K562 (cell line): ENCODE measurements at regions not wholly inside any gene's neighbourhood (a gene's known extent, or its start where the extent isn't known, plus 50 kb on each side); places are given as distances from the start of the nearest gene placed in this dataset.

Experiments used
- ATAC-seq: fragments of 200-7000 bp; cut with Tn5 transposase; 3 replicates; pipeline ENCODE4 v1.9.1; 2020; ENCODE audit warnings: moderate library complexity
- BruUV-seq: library from RNA; stranded (reverse); fragments of 400-500 nt; replicated peaks from 2 replicates; lab custom pipeline; 2021; lab: Mats Ljungman, UMichigan
- CTCF ChIA-PET: fragments of 300-600 bp; formaldehyde crosslinking; extraction: SDS; loops from one replicate; lab custom pipeline; 2021; ENCODE audit warnings: low intra/inter-chr PET ratio; lab: Yijun Ruan, JAX
- POLR2A ChIA-PET: fragments of 300-600, 350-650 bp; sonication (Branson Sonifier 250); formaldehyde crosslinking; extraction: SDS; loops from one replicate; lab custom pipeline; 2021; ENCODE audit warnings: antibody characterized with exemption, inconsistent platforms; lab: Yijun Ruan, JAX
- DNase-seq, 4 experiments: peaks; one replicate each; pipeline versions ENCODE4 v3.0.0 to v3.0.0-alpha.2; 2011 to 2018; ENCODE audit warnings: low spot score in 3 of 4, mixed read lengths in 3 of 4; ENCODE audit errors: extremely low read depth in 1 of 4
- FAIRE-seq: peaks from 2 replicates; lab custom pipeline; 2011; peaks lifted over from hg19 to GRCh38; lab: Jason Lieb, UNC
- H2AFZ ChIP-seq: 2 replicates; pipeline ENCODE4 v1.6.0; 2011; ENCODE audit warnings: low read depth, low read length, control low read depth, inconsistent platforms
- H3K27ac ChIP-seq: fragments of 200-600 bp; 3 replicates; pipeline ENCODE4 v1.8.0; 2011; ENCODE audit warnings: low read depth, mild to moderate bottlenecking, control low read depth, inconsistent platforms, low read length, moderate library complexity, mixed read lengths; ENCODE audit errors: extremely low read depth
- H3K27me3 ChIP-seq, 2 experiments: fragments of 300-600 bp in 1 of 2; 2 replicates in 1 of 2; 3 replicates in 1 of 2; pipeline versions ENCODE4 v1.6.0 to v1.8.0; 2011; ENCODE audit warnings: inconsistent platforms in 2 of 2, low read length in 2 of 2, mild to moderate bottlenecking in 1 of 2, mixed read lengths in 1 of 2, moderate library complexity in 1 of 2; ENCODE audit not compliant: control insufficient read depth in 2 of 2, insufficient read depth in 2 of 2
- H3K36me3 ChIP-seq: fragments of 300-600 bp; 3 replicates; pipeline ENCODE4 v1.8.0; 2011; ENCODE audit warnings: mild to moderate bottlenecking, low read length, inconsistent platforms; ENCODE audit not compliant: control insufficient read depth, insufficient read depth
- H3K4me1 ChIP-seq, 2 experiments: fragments of 200-600 bp in 1 of 2; replicated peaks in 1 of 2; 2 replicates in 1 of 2; 3 replicates in 1 of 2; pipeline versions ENCODE4 v1.5.1 to v1.8.0; 2011; ENCODE audit warnings: inconsistent platforms in 2 of 2, low read length in 2 of 2, mild to moderate bottlenecking in 1 of 2, mixed read lengths in 1 of 2, moderate library complexity in 1 of 2; ENCODE audit not compliant: control insufficient read depth in 2 of 2, insufficient read depth in 2 of 2
- H3K4me2 ChIP-seq: 2 replicates; pipeline ENCODE4 v1.6.1; 2011; ENCODE audit warnings: low read length, control low read depth, inconsistent platforms, mixed read lengths; ENCODE audit not compliant: insufficient read depth
- H3K4me3 ChIP-seq: fragments of 200-600 bp; sonication (generic), shearing (Covaris generic); 2 replicates; pipeline ENCODE4 v1.5.1; 2016; ENCODE audit warnings: control low read depth, inconsistent platforms
- H3K79me2 ChIP-seq: fragments of 200-600 bp; 3 replicates; pipeline ENCODE4 v1.8.0; 2011; ENCODE audit warnings: low read length, inconsistent platforms; ENCODE audit not compliant: control insufficient read depth, insufficient read depth
- H3K9ac ChIP-seq, 2 experiments: 2 replicates each; pipeline versions ENCODE4 v1.6.0 to v1.6.1; 2011; ENCODE audit warnings: low read depth in 2 of 2, low read length in 2 of 2, control low read depth in 1 of 2, inconsistent platforms in 1 of 2, mild to moderate bottlenecking in 1 of 2, mixed read lengths in 1 of 2; ENCODE audit not compliant: insufficient read depth in 1 of 2
- H3K9me1 ChIP-seq: one replicate; pipeline ENCODE4 v1.6.0; 2011; ENCODE audit warnings: inconsistent platforms, mild to moderate bottlenecking, low read length, moderate library complexity; ENCODE audit not compliant: control insufficient read depth, insufficient read depth
- H3K9me3 ChIP-seq: replicated peaks from 2 replicates; pipeline ENCODE4 v1.5.1; 2011; ENCODE audit warnings: low read depth, low read length, inconsistent platforms; ENCODE audit not compliant: control insufficient read depth, insufficient read depth
- H4K20me1 ChIP-seq: replicated peaks from 2 replicates; pipeline ENCODE4 v1.6.1; 2011; ENCODE audit warnings: low read length, inconsistent platforms, mixed read lengths; ENCODE audit not compliant: control insufficient read depth, insufficient read depth
- BMI1 ChIP-seq: fragments of 150-350 bp; IDR thresholded peaks from 2 replicates; pipeline ENCODE4 v1.6.1; 2014; ENCODE audit warnings: low read length
- BRD9 ChIP-seq: fragments of 450-650 bp; IDR thresholded peaks from 2 replicates; pipeline ENCODE4 v1.6.1; 2018; ENCODE audit warnings: low read depth; ENCODE audit not compliant: partially characterized antibody
- FOXK2 ChIP-seq, 2 experiments: fragments of 450-650 bp; IDR thresholded peaks in 1 of 2; conservative IDR thresholded peaks in 1 of 2; 2 replicates each; pipeline ENCODE4 v1.6.1; 2016; ENCODE audit warnings: low read depth in 2 of 2, mild to moderate bottlenecking in 1 of 2
- HNRNPUL1 ChIP-seq: fragments of 200-400 bp; formaldehyde crosslinking; IDR thresholded peaks from 2 replicates; pipeline ENCODE4 v1.6.1; 2017; ENCODE audit warnings: low read length
- KHSRP ChIP-seq: fragments of 450-650 bp; IDR thresholded peaks from 2 replicates; pipeline ENCODE4 v1.6.1; 2017
- NCOA6 ChIP-seq: fragments of 450-650 bp; IDR thresholded peaks from 2 replicates; pipeline ENCODE4 v1.6.1; 2017; ENCODE audit warnings: mild to moderate bottlenecking
- NONO ChIP-seq, 2 experiments: fragments of 200-400 bp in 1 of 2; fragments of 450-650 bp in 1 of 2; formaldehyde crosslinking in 1 of 2; IDR thresholded peaks; 2 replicates each; pipeline ENCODE4 v1.6.1; 2017; ENCODE audit warnings: low read depth in 2 of 2, mild to moderate bottlenecking in 2 of 2, moderate library complexity in 2 of 2, low read length in 1 of 2
- RFX7 ChIP-seq: fragments of 250-450 bp; sonication (Bioruptor Pico); IDR thresholded peaks from 2 replicates; pipeline ENCODE4 v1.5.1; 2021; ENCODE audit warnings: mild to moderate bottlenecking
- SIRT6 ChIP-seq: IDR thresholded peaks from one replicate; pipeline ENCODE4 v1.6.1; 2012; ENCODE audit warnings: low read depth, mild to moderate bottlenecking, control low read depth, inconsistent platforms, low read length, moderate library complexity
- TAL1 ChIP-seq: fragments of 450-650 bp; IDR thresholded peaks from 2 replicates; pipeline ENCODE4 v1.6.1; 2016; ENCODE audit warnings: mild to moderate bottlenecking
- ZFP30 ChIP-seq: fragments of 250-450 bp; sonication (Bioruptor Pico); IDR thresholded peaks from 2 replicates; pipeline ENCODE4 v1.8.0; 2022; ENCODE audit warnings: moderate library complexity, mild to moderate bottlenecking, inconsistent platforms, borderline replicate concordance
- ZNF24 ChIP-seq: fragments of 450-650 bp; IDR thresholded peaks from 2 replicates; pipeline ENCODE4 v1.6.1; 2016
- ZNF586 ChIP-seq: fragments of 450-650 bp; formaldehyde crosslinking; conservative IDR thresholded peaks from 2 replicates; pipeline ENCODE4 v1.4.0; 2020; ENCODE audit warnings: mild to moderate bottlenecking, moderate library complexity
- ZNF717 ChIP-seq: fragments of 250-450 bp; sonication (Bioruptor Pico); IDR thresholded peaks from 2 replicates; pipeline ENCODE4 v1.5.0; 2021
- WGBS: fragments of 100-300 bp; shearing (Covaris generic); methylation state at CpG from one replicate; pipeline ENCODE4 v1.1.6; 2016; ENCODE audit warnings: low coverage, mixed read lengths; ENCODE audit not compliant: insufficient coverage; ENCODE audit errors: missing lambda C conversion rate; 5-methylcytosine and 5-hydroxymethylcytosine counted together
- in situ Hi-C: fragments of 300-500 bp; cut with MboI; formaldehyde crosslinking; loops from 4 replicates; pipeline ENCODE4 v1.15.0; 2018; ENCODE audit warnings: inconsistent platforms, mixed read lengths
- intact Hi-C: fragments of 100-400 bp; cut with micrococcal nuclease; formaldehyde crosslinking; loops from 2 replicates; pipeline ENCODE4 v1.14.2; 2022
- TF ChIP-seq, protein P1 (sequence below): fragments of 450-650 bp; formaldehyde crosslinking; IDR thresholded peaks from 2 replicates; pipeline ENCODE4 v1.4.0; 2020; ENCODE audit warnings: mild to moderate bottlenecking, moderate library complexity
- TF ChIP-seq, protein P2 (sequence below): fragments of 250-450 bp; sonication (Bioruptor Pico); IDR thresholded peaks from 2 replicates; pipeline ENCODE4 v1.4.0; 2020; ENCODE audit warnings: borderline replicate concordance
- TF ChIP-seq, protein P3 (sequence below): sonication (generic); formaldehyde crosslinking; IDR thresholded peaks from 2 replicates; pipeline ENCODE4 v1.8.1; 2023; ENCODE audit warnings: mild to moderate bottlenecking, missing genetic modification reagents, moderate library complexity
- TF ChIP-seq, protein P4 (sequence below): fragments of 450-650 bp; IDR thresholded peaks from 2 replicates; pipeline ENCODE4 v1.6.1; 2016; ENCODE audit warnings: antibody characterized with exemption
- TF ChIP-seq, protein P5 (sequence below), 2 experiments: fragments of 450-650 bp in 1 of 2; sonication (generic) in 1 of 2; formaldehyde crosslinking in 1 of 2; IDR thresholded peaks in 1 of 2; conservative IDR thresholded peaks in 1 of 2; 2 replicates each; pipeline versions ENCODE4 v1.6.1 to v1.8.1; 2016 to 2023; ENCODE audit warnings: mild to moderate bottlenecking in 2 of 2, moderate library complexity in 2 of 2, inconsistent platforms in 1 of 2, missing genetic modification reagents in 1 of 2

DNA sequence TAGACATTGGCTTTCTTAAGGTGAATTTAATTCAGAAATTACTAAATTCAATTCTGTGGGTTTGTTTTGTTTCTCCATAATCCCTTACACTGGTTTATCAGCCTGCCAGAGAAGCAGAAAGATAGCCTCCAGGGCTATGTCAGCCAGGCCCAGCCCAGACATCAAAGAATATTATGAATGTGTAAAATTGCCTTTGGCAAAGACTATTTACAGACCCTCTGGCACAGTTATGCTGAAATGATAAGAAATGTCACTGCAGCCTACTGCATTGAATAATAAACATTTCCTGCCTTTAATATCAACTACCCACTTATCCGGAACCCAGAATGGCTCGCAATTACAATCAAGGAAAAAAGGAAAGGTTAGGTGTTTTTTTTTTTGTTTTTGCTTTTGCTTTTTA lies 562.5 kb upstream of the LRRC4C start:
- Histone ChIP-seq H3K9me3 (no peaks in the 10 kb centered on the region), H4K20me1 (no peaks in the 10 kb centered on the region), H3K9me1 (no peaks in the 10 kb centered on the region), H3K4me1 (no peaks in the 10 kb centered on the region), H3K27ac (no peak overlapping the region), H3K4me2 (no peak overlapping the region), H2AFZ (no peak overlapping the region), H3K4me3 (no peak overlapping the region), H3K27me3 (no peaks in the 10 kb centered on the region), H3K9ac (no peak overlapping the region), H3K36me3 (no peaks in the 10 kb centered on the region), H3K79me2 (no peaks in the 10 kb centered on the region)
- BruUV-seq = no TSS peak
- intact Hi-C loops = no loop called here
- WGBS = 3% methylated on average over 2 of the region's 2 CpGs
- POLR2A ChIA-PET = no interaction called here
- DNase-seq (no peak), ATAC-seq (no peak), FAIRE-seq (no peak)
- in situ Hi-C loops = no loop called here
- CTCF ChIA-PET = no interaction called here
- no peak for TF ChIP-seq FOXK2 (conservative IDR thresholded peaks at IDR 0.05 in 1 of 2, IDR thresholded peaks at IDR 0.05 in 1 of 2; ENCODE audit: low read depth in 2 of 2)
- no peak for TF ChIP-seq ZNF586
- TF ChIP-seq NONO (IDR thresholded peaks at IDR 0.05; ENCODE audit: low read depth in 2 of 2, low read length in 1 of 2) = no peak
- TF ChIP-seq ZNF717 (CRISPR knock-in tag) = no peak
- no peak for TF ChIP-seq HNRNPUL1
- TF ChIP-seq BRD9 = no peak
- TF ChIP-seq, protein P1, sequence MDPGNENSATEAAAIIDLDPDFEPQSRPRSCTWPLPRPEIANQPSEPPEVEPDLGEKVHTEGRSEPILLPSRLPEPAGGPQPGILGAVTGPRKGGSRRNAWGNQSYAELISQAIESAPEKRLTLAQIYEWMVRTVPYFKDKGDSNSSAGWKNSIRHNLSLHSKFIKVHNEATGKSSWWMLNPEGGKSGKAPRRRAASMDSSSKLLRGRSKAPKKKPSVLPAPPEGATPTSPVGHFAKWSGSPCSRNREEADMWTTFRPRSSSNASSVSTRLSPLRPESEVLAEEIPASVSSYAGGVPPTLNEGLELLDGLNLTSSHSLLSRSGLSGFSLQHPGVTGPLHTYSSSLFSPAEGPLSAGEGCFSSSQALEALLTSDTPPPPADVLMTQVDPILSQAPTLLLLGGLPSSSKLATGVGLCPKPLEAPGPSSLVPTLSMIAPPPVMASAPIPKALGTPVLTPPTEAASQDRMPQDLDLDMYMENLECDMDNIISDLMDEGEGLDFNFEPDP (CRISPR knock-in tag) = no peak
- TF ChIP-seq, protein P2, sequence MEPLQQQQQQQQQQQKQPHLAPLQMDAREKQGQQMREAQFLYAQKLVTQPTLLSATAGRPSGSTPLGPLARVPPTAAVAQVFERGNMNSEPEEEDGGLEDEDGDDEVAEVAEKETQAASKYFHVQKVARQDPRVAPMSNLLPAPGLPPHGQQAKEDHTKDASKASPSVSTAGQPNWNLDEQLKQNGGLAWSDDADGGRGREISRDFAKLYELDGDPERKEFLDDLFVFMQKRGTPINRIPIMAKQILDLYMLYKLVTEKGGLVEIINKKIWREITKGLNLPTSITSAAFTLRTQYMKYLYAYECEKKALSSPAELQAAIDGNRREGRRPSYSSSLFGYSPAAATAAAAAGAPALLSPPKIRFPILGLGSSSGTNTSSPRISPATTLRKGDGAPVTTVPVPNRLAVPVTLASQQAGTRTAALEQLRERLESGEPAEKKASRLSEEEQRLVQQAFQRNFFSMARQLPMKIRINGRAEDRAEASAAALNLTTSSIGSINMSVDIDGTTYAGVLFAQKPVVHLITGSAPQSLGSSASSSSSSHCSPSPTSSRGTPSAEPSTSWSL (CRISPR knock-in tag) = no peak
- TF ChIP-seq SIRT6 = no peak
- no peak for TF ChIP-seq NCOA6
- TF ChIP-seq TAL1 = no peak
- TF ChIP-seq, protein P3, sequence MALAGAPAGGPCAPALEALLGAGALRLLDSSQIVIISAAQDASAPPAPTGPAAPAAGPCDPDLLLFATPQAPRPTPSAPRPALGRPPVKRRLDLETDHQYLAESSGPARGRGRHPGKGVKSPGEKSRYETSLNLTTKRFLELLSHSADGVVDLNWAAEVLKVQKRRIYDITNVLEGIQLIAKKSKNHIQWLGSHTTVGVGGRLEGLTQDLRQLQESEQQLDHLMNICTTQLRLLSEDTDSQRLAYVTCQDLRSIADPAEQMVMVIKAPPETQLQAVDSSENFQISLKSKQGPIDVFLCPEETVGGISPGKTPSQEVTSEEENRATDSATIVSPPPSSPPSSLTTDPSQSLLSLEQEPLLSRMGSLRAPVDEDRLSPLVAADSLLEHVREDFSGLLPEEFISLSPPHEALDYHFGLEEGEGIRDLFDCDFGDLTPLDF (CRISPR knock-in tag) = no peak
- TF ChIP-seq, protein P4, sequence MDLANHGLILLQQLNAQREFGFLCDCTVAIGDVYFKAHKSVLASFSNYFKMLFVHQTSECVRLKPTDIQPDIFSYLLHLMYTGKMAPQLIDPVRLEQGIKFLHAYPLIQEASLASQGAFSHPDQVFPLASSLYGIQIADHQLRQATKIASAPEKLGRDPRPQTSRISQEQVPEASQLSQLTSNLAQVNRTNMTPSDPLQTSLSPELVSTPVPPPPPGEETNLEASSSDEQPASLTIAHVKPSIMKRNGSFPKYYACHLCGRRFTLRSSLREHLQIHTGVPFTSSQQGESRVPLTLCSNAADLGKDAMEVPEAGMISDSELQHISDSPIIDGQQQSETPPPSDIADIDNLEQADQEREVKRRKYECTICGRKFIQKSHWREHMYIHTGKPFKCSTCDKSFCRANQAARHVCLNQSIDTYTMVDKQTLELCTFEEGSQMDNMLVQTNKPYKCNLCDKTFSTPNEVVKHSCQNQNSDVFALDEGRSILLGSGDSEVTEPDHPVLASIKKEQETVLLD = no peak
- TF ChIP-seq BMI1 = no peak
- TF ChIP-seq KHSRP = no peak
- no peak for TF ChIP-seq RFX7 (CRISPR knock-in tag)
- no peak for TF ChIP-seq ZFP30 (CRISPR knock-in tag)
- TF ChIP-seq, protein P5, sequence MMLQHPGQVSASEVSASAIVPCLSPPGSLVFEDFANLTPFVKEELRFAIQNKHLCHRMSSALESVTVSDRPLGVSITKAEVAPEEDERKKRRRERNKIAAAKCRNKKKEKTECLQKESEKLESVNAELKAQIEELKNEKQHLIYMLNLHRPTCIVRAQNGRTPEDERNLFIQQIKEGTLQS (IDR thresholded peaks at IDR 0.05) = no peak
- TF ChIP-seq, protein P5 (CRISPR knock-in tag; conservative IDR thresholded peaks at IDR 0.05) = no peak
- TF ChIP-seq ZNF24 = no peak
